ENCODE measurements at regions not wholly inside any gene's neighbourhood (a gene's known extent, or its start where the extent isn't known, plus 50 kb on each side); places are given as distances from the start of the nearest gene placed in this dataset.

DNA sequence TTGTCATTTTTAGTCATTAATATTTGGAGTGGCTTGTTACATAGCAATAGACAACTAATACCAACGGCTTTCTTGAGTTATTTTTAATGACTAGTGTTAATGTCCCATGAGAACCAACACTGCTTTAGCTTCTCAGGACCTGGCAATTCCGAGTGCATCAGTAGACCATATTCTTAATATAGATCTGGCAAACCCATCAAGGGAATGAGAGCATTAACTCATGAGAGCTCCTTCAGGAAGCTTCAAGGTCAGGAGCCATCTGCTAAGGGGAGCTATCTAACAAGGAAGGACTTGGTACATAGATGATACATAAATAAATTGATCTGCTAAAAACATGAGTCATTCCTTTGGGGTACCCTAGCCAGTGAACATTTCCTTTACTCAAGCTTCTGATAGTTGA lies 122.6 kb upstream of the EPHA3 start:
- TF ChIP-seq, protein P1, sequence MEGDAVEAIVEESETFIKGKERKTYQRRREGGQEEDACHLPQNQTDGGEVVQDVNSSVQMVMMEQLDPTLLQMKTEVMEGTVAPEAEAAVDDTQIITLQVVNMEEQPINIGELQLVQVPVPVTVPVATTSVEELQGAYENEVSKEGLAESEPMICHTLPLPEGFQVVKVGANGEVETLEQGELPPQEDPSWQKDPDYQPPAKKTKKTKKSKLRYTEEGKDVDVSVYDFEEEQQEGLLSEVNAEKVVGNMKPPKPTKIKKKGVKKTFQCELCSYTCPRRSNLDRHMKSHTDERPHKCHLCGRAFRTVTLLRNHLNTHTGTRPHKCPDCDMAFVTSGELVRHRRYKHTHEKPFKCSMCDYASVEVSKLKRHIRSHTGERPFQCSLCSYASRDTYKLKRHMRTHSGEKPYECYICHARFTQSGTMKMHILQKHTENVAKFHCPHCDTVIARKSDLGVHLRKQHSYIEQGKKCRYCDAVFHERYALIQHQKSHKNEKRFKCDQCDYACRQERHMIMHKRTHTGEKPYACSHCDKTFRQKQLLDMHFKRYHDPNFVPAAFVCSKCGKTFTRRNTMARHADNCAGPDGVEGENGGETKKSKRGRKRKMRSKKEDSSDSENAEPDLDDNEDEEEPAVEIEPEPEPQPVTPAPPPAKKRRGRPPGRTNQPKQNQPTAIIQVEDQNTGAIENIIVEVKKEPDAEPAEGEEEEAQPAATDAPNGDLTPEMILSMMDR (IDR thresholded peaks at IDR 0.05; ENCODE audit: low read depth, low read length): no peak
- TF ChIP-seq POLR2A (IDR thresholded peaks at IDR 0.05; ENCODE audit: extremely low read depth, insufficient read length) (no peak), MYC (IDR thresholded peaks at IDR 0.05; ENCODE audit: low read depth, low read length) (no peak)
- TF ChIP-seq, protein P2, sequence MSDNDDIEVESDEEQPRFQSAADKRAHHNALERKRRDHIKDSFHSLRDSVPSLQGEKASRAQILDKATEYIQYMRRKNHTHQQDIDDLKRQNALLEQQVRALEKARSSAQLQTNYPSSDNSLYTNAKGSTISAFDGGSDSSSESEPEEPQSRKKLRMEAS (IDR thresholded peaks at IDR 0.05; ENCODE audit: low read depth, low read length): no peak

Data from NB4 (cell line).